SK-N-SH treated with all-trans-retinoic acid at 6 μM for 48 hours (cell line): ENCODE measurements at regions not wholly inside any gene's neighbourhood (a gene's known extent, or its start where the extent isn't known, plus 50 kb on each side); places are given as distances from the start of the nearest gene placed in this dataset.

Experiments used
- ATAC-seq: fragments of 200-7000 bp; cut with Tn5 transposase; 3 replicates; pipeline ENCODE4 v1.9.1; 2020; ENCODE audit warnings: mild to moderate bottlenecking, moderate library complexity
- ARNTL ChIP-seq: fragments of 450-650 bp; formaldehyde crosslinking; IDR thresholded peaks from 2 replicates; pipeline ENCODE4 v1.5.0; 2020; ENCODE audit warnings: low read depth, mild to moderate bottlenecking, moderate library complexity, borderline replicate concordance
- BACH2 ChIP-seq: fragments of 250-450 bp; sonication (Bioruptor Pico); IDR thresholded peaks from 2 replicates; pipeline ENCODE4 v1.9.0; 2021; ENCODE audit warnings: mild to moderate bottlenecking, borderline replicate concordance
- ESRRG ChIP-seq: fragments of 250-450 bp; sonication (Bioruptor Pico); IDR thresholded peaks from 2 replicates; pipeline ENCODE4 v1.6.1; 2021; ENCODE audit warnings: mild to moderate bottlenecking
- GLIS3 ChIP-seq: fragments of 250-450 bp; sonication (Bioruptor Pico); IDR thresholded peaks from 2 replicates; pipeline ENCODE4 v1.5.0; 2020; ENCODE audit warnings: mild to moderate bottlenecking, moderate library complexity
- ISL1 ChIP-seq: fragments of 250-450 bp; sonication (Bioruptor Pico); IDR thresholded peaks from 2 replicates; pipeline ENCODE4 v2.1.2; 2022; ENCODE audit warnings: mild to moderate bottlenecking, moderate library complexity
- OSR1 ChIP-seq: fragments of 250-450 bp; sonication (Bioruptor Pico); IDR thresholded peaks from 2 replicates; pipeline ENCODE4 v1.8.0; 2022; ENCODE audit warnings: moderate library complexity, mild to moderate bottlenecking, inconsistent platforms
- PATZ1 ChIP-seq: fragments of 250-450 bp; sonication (Bioruptor Pico); IDR thresholded peaks from 2 replicates; pipeline ENCODE4 v1.8.0; 2020; ENCODE audit warnings: mild to moderate bottlenecking, moderate library complexity, borderline replicate concordance
- RARB ChIP-seq: fragments of 250-450 bp; sonication (Bioruptor Pico); IDR thresholded peaks from 2 replicates; pipeline ENCODE4 v1.8.0; 2021; ENCODE audit warnings: mild to moderate bottlenecking, moderate library complexity
- SNAI2 ChIP-seq: fragments of 250-450 bp; sonication (Bioruptor Pico); IDR thresholded peaks from 2 replicates; pipeline ENCODE4 v1.5.0; 2020; ENCODE audit warnings: mild to moderate bottlenecking, moderate library complexity
- TCF4 ChIP-seq: fragments of 250-450 bp; sonication (Bioruptor Pico); IDR thresholded peaks from 2 replicates; pipeline ENCODE4 v1.8.0; 2021; ENCODE audit warnings: mild to moderate bottlenecking, moderate library complexity, borderline replicate concordance
- TOX ChIP-seq: fragments of 250-450 bp; sonication (Bioruptor Pico); IDR thresholded peaks from 2 replicates; pipeline ENCODE4 v1.8.0; 2021; ENCODE audit warnings: mild to moderate bottlenecking, moderate library complexity, borderline replicate concordance
- ZC3H10 ChIP-seq: fragments of 250-450 bp; sonication (Bioruptor Pico); IDR thresholded peaks from 2 replicates; pipeline ENCODE4 v1.5.1; 2021; ENCODE audit warnings: mild to moderate bottlenecking, moderate library complexity
- ZFP3 ChIP-seq: fragments of 250-450 bp; sonication (Bioruptor Pico); IDR thresholded peaks from 2 replicates; pipeline ENCODE4 v1.5.0; 2020; ENCODE audit warnings: mild to moderate bottlenecking, moderate library complexity
- ZFP30 ChIP-seq: fragments of 450-650 bp; formaldehyde crosslinking; IDR thresholded peaks from 2 replicates; pipeline ENCODE4 v1.5.0; 2022; ENCODE audit warnings: mild to moderate bottlenecking, moderate library complexity
- ZNF565 ChIP-seq: fragments of 450-650 bp; formaldehyde crosslinking; conservative IDR thresholded peaks from 2 replicates; pipeline ENCODE4 v1.5.0; 2020; ENCODE audit warnings: low read depth, mild to moderate bottlenecking, moderate library complexity
- ZNF70 ChIP-seq: fragments of 450-650 bp; formaldehyde crosslinking; IDR thresholded peaks from 2 replicates; pipeline ENCODE4 v1.5.0; 2020; ENCODE audit warnings: mild to moderate bottlenecking, moderate library complexity
- ZNF8 ChIP-seq: fragments of 450-650 bp; formaldehyde crosslinking; IDR thresholded peaks from 2 replicates; pipeline ENCODE4 v1.5.0; 2020; ENCODE audit warnings: mild to moderate bottlenecking, moderate library complexity
- TF ChIP-seq, protein P1 (sequence below): fragments of 250-450 bp; sonication (Bioruptor Pico); IDR thresholded peaks from 2 replicates; pipeline ENCODE4 v1.8.0; 2021; ENCODE audit warnings: low read depth, mild to moderate bottlenecking, moderate library complexity, borderline replicate concordance
- TF ChIP-seq, protein P2 (sequence below): fragments of 250-450 bp; sonication (Bioruptor Pico); IDR thresholded peaks from 2 replicates; pipeline ENCODE4 v1.5.1; 2021; ENCODE audit warnings: mild to moderate bottlenecking, moderate library complexity
- TF ChIP-seq, protein P3 (sequence below): fragments of 250-450 bp; sonication (Bioruptor Pico); IDR thresholded peaks from 2 replicates; pipeline ENCODE4 v1.5.1; 2020; ENCODE audit warnings: low read depth, mild to moderate bottlenecking, moderate library complexity
- TF ChIP-seq, protein P4 (sequence below): fragments of 250-450 bp; sonication (Bioruptor Pico); IDR thresholded peaks from 2 replicates; pipeline ENCODE4 v1.5.0; 2020; ENCODE audit warnings: mild to moderate bottlenecking, moderate library complexity

DNA sequence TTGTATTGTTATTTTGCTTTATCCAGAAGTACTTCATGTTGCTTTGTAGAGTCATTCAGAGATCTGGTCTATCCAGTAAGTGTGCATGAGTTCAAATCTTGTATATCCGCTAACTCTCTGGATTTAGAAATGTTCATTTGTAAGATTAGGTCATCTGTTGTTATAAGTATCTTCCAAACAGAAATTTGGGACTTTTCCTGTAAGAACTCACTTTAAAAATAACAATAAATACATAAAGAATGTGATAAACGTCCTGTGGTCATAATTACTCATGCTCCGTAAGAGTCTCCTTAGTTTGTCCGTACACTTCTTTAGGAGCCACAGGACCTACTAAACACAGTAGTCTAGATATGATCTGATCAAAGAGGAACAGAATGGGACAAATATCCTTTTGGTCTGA is 699.9 kb upstream of the SLC8A1 start:
- TF ChIP-seq ISL1 (CRISPR knock-in tag) = no peak
- TF ChIP-seq, protein P1, sequence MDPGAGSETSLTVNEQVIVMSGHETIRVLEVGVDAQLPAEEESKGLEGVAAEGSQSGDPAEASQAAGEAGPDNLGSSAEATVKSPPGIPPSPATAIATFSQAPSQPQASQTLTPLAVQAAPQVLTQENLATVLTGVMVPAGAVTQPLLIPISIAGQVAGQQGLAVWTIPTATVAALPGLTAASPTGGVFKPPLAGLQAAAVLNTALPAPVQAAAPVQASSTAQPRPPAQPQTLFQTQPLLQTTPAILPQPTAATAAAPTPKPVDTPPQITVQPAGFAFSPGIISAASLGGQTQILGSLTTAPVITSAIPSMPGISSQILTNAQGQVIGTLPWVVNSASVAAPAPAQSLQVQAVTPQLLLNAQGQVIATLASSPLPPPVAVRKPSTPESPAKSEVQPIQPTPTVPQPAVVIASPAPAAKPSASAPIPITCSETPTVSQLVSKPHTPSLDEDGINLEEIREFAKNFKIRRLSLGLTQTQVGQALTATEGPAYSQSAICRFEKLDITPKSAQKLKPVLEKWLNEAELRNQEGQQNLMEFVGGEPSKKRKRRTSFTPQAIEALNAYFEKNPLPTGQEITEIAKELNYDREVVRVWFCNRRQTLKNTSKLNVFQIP (CRISPR knock-in tag) = no peak
- TF ChIP-seq OSR1 (CRISPR knock-in tag) = no peak
- TF ChIP-seq GLIS3 (CRISPR knock-in tag) = no peak
- TF ChIP-seq, protein P2, sequence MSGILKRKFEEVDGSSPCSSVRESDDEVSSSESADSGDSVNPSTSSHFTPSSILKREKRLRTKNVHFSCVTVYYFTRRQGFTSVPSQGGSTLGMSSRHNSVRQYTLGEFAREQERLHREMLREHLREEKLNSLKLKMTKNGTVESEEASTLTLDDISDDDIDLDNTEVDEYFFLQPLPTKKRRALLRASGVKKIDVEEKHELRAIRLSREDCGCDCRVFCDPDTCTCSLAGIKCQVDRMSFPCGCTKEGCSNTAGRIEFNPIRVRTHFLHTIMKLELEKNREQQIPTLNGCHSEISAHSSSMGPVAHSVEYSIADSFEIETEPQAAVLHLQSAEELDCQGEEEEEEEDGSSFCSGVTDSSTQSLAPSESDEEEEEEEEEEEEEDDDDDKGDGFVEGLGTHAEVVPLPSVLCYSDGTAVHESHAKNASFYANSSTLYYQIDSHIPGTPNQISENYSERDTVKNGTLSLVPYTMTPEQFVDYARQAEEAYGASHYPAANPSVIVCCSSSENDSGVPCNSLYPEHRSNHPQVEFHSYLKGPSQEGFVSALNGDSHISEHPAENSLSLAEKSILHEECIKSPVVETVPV (CRISPR knock-in tag) = no peak
- TF ChIP-seq ZNF565 (CRISPR knock-in tag) = no peak
- no peak for TF ChIP-seq PATZ1 (CRISPR knock-in tag)
- TF ChIP-seq, protein P3, sequence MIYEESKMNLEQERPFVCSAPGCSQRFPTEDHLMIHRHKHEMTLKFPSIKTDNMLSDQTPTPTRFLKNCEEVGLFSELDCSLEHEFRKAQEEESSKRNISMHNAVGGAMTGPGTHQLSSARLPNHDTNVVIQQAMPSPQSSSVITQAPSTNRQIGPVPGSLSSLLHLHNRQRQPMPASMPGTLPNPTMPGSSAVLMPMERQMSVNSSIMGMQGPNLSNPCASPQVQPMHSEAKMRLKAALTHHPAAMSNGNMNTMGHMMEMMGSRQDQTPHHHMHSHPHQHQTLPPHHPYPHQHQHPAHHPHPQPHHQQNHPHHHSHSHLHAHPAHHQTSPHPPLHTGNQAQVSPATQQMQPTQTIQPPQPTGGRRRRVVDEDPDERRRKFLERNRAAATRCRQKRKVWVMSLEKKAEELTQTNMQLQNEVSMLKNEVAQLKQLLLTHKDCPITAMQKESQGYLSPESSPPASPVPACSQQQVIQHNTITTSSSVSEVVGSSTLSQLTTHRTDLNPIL = no peak
- TF ChIP-seq ESRRG (CRISPR knock-in tag) = no peak
- TF ChIP-seq, protein P4, sequence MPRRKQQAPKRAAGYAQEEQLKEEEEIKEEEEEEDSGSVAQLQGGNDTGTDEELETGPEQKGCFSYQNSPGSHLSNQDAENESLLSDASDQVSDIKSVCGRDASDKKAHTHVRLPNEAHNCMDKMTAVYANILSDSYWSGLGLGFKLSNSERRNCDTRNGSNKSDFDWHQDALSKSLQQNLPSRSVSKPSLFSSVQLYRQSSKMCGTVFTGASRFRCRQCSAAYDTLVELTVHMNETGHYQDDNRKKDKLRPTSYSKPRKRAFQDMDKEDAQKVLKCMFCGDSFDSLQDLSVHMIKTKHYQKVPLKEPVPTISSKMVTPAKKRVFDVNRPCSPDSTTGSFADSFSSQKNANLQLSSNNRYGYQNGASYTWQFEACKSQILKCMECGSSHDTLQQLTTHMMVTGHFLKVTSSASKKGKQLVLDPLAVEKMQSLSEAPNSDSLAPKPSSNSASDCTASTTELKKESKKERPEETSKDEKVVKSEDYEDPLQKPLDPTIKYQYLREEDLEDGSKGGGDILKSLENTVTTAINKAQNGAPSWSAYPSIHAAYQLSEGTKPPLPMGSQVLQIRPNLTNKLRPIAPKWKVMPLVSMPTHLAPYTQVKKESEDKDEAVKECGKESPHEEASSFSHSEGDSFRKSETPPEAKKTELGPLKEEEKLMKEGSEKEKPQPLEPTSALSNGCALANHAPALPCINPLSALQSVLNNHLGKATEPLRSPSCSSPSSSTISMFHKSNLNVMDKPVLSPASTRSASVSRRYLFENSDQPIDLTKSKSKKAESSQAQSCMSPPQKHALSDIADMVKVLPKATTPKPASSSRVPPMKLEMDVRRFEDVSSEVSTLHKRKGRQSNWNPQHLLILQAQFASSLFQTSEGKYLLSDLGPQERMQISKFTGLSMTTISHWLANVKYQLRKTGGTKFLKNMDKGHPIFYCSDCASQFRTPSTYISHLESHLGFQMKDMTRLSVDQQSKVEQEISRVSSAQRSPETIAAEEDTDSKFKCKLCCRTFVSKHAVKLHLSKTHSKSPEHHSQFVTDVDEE (CRISPR knock-in tag) = no peak
- TF ChIP-seq SNAI2 (CRISPR knock-in tag) = no peak
- no peak for TF ChIP-seq ZNF8 (CRISPR knock-in tag)
- TF ChIP-seq ARNTL (CRISPR knock-in tag) = no peak
- no peak for TF ChIP-seq ZC3H10 (CRISPR knock-in tag)
- no peak for TF ChIP-seq ZFP30 (CRISPR knock-in tag)
- no peak for ATAC-seq

DNA sequence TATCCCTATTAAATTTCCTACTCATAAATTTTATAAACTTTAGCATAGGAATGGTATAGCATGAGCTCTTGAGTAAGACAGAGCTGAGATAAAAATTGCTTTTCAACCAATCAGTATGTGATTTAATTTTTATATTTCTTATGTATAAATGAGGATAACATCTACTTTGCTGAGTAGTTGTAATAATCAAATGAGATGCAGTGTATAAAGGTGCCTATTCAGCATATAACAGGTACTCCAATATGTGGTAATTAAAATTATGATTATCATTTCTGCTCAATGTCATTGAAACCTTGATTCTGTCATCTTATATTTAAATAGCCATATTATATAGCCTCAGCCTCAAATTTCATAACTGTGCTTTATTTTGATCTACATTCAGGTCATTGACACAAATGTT is 700.4 kb upstream of the SLC8A1 start:
- ATAC-seq = no peak
- TF ChIP-seq ZFP3 (CRISPR knock-in tag) (no peak), OSR1 (CRISPR knock-in tag) (no peak), PATZ1 (CRISPR knock-in tag) (no peak), RARB (no peak), ZFP30 (CRISPR knock-in tag) (no peak), BACH2 (no peak), TCF4 (CRISPR knock-in tag) (no peak), GLIS3 (CRISPR knock-in tag) (no peak), ZNF70 (CRISPR knock-in tag) (no peak), ZC3H10 (CRISPR knock-in tag) (no peak), TOX (CRISPR knock-in tag) (no peak), ESRRG (CRISPR knock-in tag) (no peak), SNAI2 (CRISPR knock-in tag) (no peak), ZNF8 (CRISPR knock-in tag) (no peak)
- TF ChIP-seq, protein P2 (CRISPR knock-in tag) = no peak
- TF ChIP-seq, protein P1 (CRISPR knock-in tag) = no peak
- TF ChIP-seq, protein P3 = no peak
